ENCODE measurements at regions not wholly inside any gene's neighbourhood (a gene's known extent, or its start where the extent isn't known, plus 50 kb on each side); places are given as distances from the start of the nearest gene placed in this dataset.

DNA sequence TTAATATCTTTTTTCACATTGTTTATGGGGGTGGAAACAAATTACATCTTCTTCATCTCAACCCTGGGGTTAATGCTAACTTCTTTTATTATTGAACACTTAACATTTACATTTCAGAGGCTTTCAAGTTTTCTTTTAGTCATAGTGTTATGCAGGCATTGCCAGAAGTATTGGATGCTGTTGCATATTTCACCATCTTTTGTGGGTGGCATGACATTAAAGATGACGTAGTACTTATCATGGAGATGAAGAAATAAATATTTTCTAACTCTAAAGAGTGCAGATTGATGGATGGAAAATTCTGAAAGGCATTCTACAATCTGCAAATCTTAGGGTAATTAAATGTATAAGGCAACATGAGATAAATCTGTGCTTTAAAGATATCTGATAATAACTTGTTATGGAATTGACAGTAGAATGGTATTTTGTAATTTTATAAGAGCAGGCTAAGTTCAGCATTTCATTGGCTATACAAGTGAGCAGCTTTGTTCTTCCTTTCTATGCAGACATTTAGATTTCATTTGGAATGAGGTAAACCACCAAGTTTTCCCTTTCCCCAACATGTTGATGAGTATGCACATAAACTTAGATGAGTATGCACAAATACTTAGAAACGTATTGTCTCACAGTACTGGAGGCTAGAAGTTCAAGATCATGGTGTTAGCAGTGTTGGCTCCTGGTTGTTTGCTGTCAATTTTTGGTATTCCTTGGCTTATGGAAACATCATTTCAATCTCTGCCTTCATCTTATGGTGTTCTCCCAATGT is 924.4 kb downstream of the METTL15 start:
- no peak overlapping the region for H3K27ac Mint-ChIP-seq (ENCODE audit: unreplicated experiment)
- no peaks in the 10 kb centered on the region for H3K9me3 Mint-ChIP-seq (ENCODE audit: unreplicated experiment)
- no peak overlapping the region for H3K4me2 ChIP-seq (ENCODE audit: low read length)
- H3K27me3 Mint-ChIP-seq (ENCODE audit: low read depth, unreplicated experiment), result no peaks in the 10 kb centered on the region
- no peak overlapping the region for H2AFZ ChIP-seq (ENCODE audit: low read depth, low read length)
- no peak overlapping the region for H3K4me3 Mint-ChIP-seq (ENCODE audit: unreplicated experiment)
- no peaks in the 10 kb centered on the region for H3K9me3 ChIP-seq (ENCODE audit: insufficient read depth, low read depth, low read length)
- H3K27ac ChIP-seq (ENCODE audit: low read depth, low read length), result no peak overlapping the region
- no peaks in the 10 kb centered on the region for H4K20me1 ChIP-seq (ENCODE audit: insufficient read depth, low read length)
- no peaks in the 10 kb centered on the region for H3K27me3 ChIP-seq (ENCODE audit: insufficient read depth, low read length)
- no peak for FAIRE-seq
- DNase-seq (ENCODE audit: low read depth), result no peak
- H3K36me3 ChIP-seq (ENCODE audit: insufficient read depth, low read length), result no peaks in the 10 kb centered on the region
- no peaks in the 10 kb centered on the region for H3K4me1 ChIP-seq (ENCODE audit: insufficient read depth, low read length)
- no peaks in the 10 kb centered on the region for H3K79me2 ChIP-seq (ENCODE audit: insufficient read depth, low read length)
- H3K36me3 Mint-ChIP-seq (ENCODE audit: low read depth, unreplicated experiment), result no peaks in the 10 kb centered on the region
- H3K4me3 ChIP-seq (ENCODE audit: insufficient read depth, low read depth, low read length), result no peak overlapping the region
- no peak for TF ChIP-seq EZH2 (IDR thresholded peaks at IDR 0.05; ENCODE audit: insufficient read depth, low read length)
- H3K9ac ChIP-seq (ENCODE audit: low read length), result no peak overlapping the region
- no peaks in the 10 kb centered on the region for H3K4me1 Mint-ChIP-seq (ENCODE audit: low read depth, unreplicated experiment)

DNA sequence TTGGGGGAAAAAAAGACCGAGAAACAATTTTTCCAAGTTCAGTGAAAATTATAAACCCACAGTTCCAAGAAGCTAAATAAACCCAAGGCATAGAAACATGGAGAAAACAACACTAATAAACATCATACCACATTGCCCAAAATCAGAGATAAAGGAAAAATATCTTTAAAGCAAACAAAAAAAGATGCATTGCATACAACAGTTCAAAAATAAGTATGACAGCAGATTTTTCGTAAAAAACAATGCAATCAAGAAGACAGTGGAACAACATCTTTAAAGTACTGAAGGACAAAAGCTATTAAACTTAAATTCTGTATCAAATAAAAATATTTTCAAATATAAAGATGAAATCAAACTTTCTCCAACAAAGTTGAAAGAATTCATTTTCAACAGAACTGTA is 921.3 kb downstream of the METTL15 start:
- no peaks in the 10 kb centered on the region for H4K20me1 ChIP-seq (ENCODE audit: insufficient read depth, low read length)

DNA sequence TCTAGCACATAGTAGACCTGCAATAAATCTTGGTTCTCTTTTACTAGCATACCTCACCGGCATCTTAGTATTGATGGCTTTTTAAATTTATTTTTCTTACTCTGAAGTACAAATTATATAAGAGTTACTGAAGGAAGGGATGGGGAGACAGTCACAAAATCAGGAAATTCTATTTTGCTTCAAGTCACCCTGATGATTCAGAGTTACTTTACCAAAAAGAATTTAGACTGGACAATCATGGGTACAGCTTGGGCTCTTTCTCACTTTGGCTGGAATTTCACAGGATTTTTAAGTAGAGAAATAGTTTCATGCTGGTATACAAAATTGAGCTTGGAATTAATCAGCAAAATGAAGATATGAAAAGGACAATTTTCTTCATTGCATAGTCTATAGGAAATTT is 919.2 kb downstream of the METTL15 start:
- Mint-ChIP-seq H3K9me3 (ENCODE audit: unreplicated experiment) (peaks cover 1% of the 10 kb centered on the region), H3K36me3 (ENCODE audit: low read depth, unreplicated experiment) (peaks cover 3% of the 10 kb centered on the region), H3K4me3 (ENCODE audit: unreplicated experiment) (no peak overlapping the region), H3K27ac (ENCODE audit: unreplicated experiment) (no peak overlapping the region), H3K4me1 (ENCODE audit: low read depth, unreplicated experiment) (peaks cover 8% of the 10 kb centered on the region), H3K27me3 (ENCODE audit: low read depth, unreplicated experiment) (no peaks in the 10 kb centered on the region)
- no peaks in the 10 kb centered on the region for H3K4me1 ChIP-seq (ENCODE audit: insufficient read depth, low read length)
- H3K27ac ChIP-seq (ENCODE audit: low read depth, low read length), result no peak overlapping the region
- H3K27me3 ChIP-seq (ENCODE audit: insufficient read depth, low read length), result no peaks in the 10 kb centered on the region
- no peak overlapping the region for H3K9ac ChIP-seq (ENCODE audit: low read length)
- FAIRE-seq (no peak), DNase-seq (ENCODE audit: low read depth) (no peak)
- no peak overlapping the region for H3K4me2 ChIP-seq (ENCODE audit: low read length)
- H4K20me1 ChIP-seq (ENCODE audit: insufficient read depth, low read length), result no peaks in the 10 kb centered on the region
- H3K4me3 ChIP-seq (ENCODE audit: insufficient read depth, low read depth, low read length), result no peak overlapping the region
- TF ChIP-seq, protein P1, sequence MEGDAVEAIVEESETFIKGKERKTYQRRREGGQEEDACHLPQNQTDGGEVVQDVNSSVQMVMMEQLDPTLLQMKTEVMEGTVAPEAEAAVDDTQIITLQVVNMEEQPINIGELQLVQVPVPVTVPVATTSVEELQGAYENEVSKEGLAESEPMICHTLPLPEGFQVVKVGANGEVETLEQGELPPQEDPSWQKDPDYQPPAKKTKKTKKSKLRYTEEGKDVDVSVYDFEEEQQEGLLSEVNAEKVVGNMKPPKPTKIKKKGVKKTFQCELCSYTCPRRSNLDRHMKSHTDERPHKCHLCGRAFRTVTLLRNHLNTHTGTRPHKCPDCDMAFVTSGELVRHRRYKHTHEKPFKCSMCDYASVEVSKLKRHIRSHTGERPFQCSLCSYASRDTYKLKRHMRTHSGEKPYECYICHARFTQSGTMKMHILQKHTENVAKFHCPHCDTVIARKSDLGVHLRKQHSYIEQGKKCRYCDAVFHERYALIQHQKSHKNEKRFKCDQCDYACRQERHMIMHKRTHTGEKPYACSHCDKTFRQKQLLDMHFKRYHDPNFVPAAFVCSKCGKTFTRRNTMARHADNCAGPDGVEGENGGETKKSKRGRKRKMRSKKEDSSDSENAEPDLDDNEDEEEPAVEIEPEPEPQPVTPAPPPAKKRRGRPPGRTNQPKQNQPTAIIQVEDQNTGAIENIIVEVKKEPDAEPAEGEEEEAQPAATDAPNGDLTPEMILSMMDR (IDR thresholded peaks at IDR 0.05; ENCODE audit: insufficient read depth, low read depth, low read length), result no peak
- no peak for TF ChIP-seq EZH2 (IDR thresholded peaks at IDR 0.05; ENCODE audit: insufficient read depth, low read length)
- H2AFZ ChIP-seq (ENCODE audit: low read depth, low read length), result no peak overlapping the region
- no peaks in the 10 kb centered on the region for H3K36me3 ChIP-seq (ENCODE audit: insufficient read depth, low read length)
- H3K9me3 ChIP-seq (ENCODE audit: insufficient read depth, low read depth, low read length), result no peaks in the 10 kb centered on the region
- no peaks in the 10 kb centered on the region for H3K79me2 ChIP-seq (ENCODE audit: insufficient read depth, low read length)

More for the DNA sequence above, 921.3 kb downstream of the METTL15 start:
- no peak overlapping the region for H3K4me2 ChIP-seq (ENCODE audit: low read length)
- no peak for FAIRE-seq
- no peak for TF ChIP-seq EZH2 (IDR thresholded peaks at IDR 0.05; ENCODE audit: insufficient read depth, low read length)
- TF ChIP-seq, protein P1 (IDR thresholded peaks at IDR 0.05; ENCODE audit: insufficient read depth, low read depth, low read length), result no peak
- Mint-ChIP-seq H3K36me3 (ENCODE audit: low read depth, unreplicated experiment) (peaks cover 3% of the 10 kb centered on the region), H3K27ac (ENCODE audit: unreplicated experiment) (no peak overlapping the region), H3K9me3 (ENCODE audit: unreplicated experiment) (peaks cover 1% of the 10 kb centered on the region), H3K27me3 (ENCODE audit: low read depth, unreplicated experiment) (no peaks in the 10 kb centered on the region), H3K4me1 (ENCODE audit: low read depth, unreplicated experiment) (peaks cover 6% of the 10 kb centered on the region), H3K4me3 (ENCODE audit: unreplicated experiment) (no peak overlapping the region)
- H3K36me3 ChIP-seq (ENCODE audit: insufficient read depth, low read length), result no peaks in the 10 kb centered on the region
- H3K27me3 ChIP-seq (ENCODE audit: insufficient read depth, low read length), result no peaks in the 10 kb centered on the region
- H3K4me1 ChIP-seq (ENCODE audit: insufficient read depth, low read length), result no peaks in the 10 kb centered on the region
- H3K9me3 ChIP-seq (ENCODE audit: insufficient read depth, low read depth, low read length), result no peaks in the 10 kb centered on the region
- no peaks in the 10 kb centered on the region for H3K79me2 ChIP-seq (ENCODE audit: insufficient read depth, low read length)
- H3K27ac ChIP-seq (ENCODE audit: low read depth, low read length), result no peak overlapping the region
- H2AFZ ChIP-seq (ENCODE audit: low read depth, low read length), result no peak overlapping the region
- H3K9ac ChIP-seq (ENCODE audit: low read length), result no peak overlapping the region
- no peak overlapping the region for H3K4me3 ChIP-seq (ENCODE audit: insufficient read depth, low read depth, low read length)
- DNase-seq (ENCODE audit: low read depth), result no peak
